ENCODE measurements at regions not wholly inside any gene's neighbourhood (a gene's known extent, or its start where the extent isn't known, plus 50 kb on each side); places are given as distances from the start of the nearest gene placed in this dataset.

DNA sequence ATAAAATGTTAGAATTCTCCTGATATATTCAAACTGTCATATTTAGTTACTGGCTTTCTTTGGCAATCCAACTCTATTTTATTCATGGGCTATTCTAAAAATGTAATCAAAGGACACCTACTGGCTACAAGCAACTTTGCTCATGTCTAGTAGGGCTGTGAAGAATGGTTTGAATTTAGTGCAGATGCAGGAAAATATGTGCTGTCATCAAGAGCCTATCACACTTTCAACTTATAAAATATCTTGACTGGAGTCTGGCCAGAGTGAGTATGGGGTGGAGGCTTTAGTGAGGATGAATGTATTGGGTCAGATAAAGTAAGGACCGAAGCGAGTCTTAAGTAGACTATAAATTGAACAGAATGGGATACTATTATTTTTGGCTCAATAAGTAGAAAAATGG lies 343.4 kb upstream of the SPRED2 start:
- H3K27ac ChIP-seq (ENCODE audit: poor library complexity, severe bottlenecking), result no peak overlapping the region

DNA sequence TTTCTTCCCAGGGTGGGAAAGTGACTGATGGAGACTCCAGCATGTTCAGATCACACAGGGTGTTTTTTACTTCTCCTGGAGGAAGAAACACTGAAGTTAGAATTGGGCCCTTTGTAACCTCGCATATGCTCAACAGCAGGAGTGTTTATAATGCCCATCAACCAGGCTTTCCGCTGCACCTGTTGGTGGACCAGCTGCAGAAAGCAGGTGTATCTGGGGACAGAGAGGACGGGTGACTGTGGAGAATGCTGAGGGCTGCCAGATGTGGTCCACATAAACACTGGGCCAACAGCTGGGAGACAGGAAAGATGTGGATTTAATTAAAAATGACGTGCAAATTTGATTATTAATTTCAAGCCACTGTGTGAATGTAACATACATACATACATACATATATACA lies 335.5 kb upstream of the SPRED2 start:
- ATAC-seq (ENCODE audit: low read depth) (no peak), DNase-seq (ENCODE audit: low spot score) (no peak)
- H3K4me3 ChIP-seq (ENCODE audit: severe bottlenecking), result no peak overlapping the region
- no peaks in the 10 kb centered on the region for H3K27me3 ChIP-seq (ENCODE audit: insufficient read depth, poor library complexity, severe bottlenecking)
- TF ChIP-seq, protein P1, sequence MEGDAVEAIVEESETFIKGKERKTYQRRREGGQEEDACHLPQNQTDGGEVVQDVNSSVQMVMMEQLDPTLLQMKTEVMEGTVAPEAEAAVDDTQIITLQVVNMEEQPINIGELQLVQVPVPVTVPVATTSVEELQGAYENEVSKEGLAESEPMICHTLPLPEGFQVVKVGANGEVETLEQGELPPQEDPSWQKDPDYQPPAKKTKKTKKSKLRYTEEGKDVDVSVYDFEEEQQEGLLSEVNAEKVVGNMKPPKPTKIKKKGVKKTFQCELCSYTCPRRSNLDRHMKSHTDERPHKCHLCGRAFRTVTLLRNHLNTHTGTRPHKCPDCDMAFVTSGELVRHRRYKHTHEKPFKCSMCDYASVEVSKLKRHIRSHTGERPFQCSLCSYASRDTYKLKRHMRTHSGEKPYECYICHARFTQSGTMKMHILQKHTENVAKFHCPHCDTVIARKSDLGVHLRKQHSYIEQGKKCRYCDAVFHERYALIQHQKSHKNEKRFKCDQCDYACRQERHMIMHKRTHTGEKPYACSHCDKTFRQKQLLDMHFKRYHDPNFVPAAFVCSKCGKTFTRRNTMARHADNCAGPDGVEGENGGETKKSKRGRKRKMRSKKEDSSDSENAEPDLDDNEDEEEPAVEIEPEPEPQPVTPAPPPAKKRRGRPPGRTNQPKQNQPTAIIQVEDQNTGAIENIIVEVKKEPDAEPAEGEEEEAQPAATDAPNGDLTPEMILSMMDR (IDR thresholded peaks at IDR 0.05; ENCODE audit: poor library complexity, severe bottlenecking), result no peak
- H3K36me3 ChIP-seq (ENCODE audit: low read depth), result no peaks in the 10 kb centered on the region
- no peaks in the 10 kb centered on the region for H3K9me3 ChIP-seq (ENCODE audit: severe bottlenecking)
- no peaks in the 10 kb centered on the region for H3K4me1 ChIP-seq (ENCODE audit: insufficient read depth, poor library complexity, severe bottlenecking)
- H3K27ac ChIP-seq (ENCODE audit: poor library complexity, severe bottlenecking), result no peak overlapping the region

More for the DNA sequence above, 343.4 kb upstream of the SPRED2 start:
- Histone ChIP-seq H3K36me3 (ENCODE audit: low read depth) (no peaks in the 10 kb centered on the region), H3K27me3 (ENCODE audit: insufficient read depth, poor library complexity, severe bottlenecking) (no peaks in the 10 kb centered on the region), H3K4me3 (ENCODE audit: severe bottlenecking) (no peak overlapping the region), H3K9me3 (ENCODE audit: severe bottlenecking) (no peaks in the 10 kb centered on the region), H3K4me1 (ENCODE audit: insufficient read depth, poor library complexity, severe bottlenecking) (no peaks in the 10 kb centered on the region)
- DNase-seq (ENCODE audit: low spot score) (no peak), ATAC-seq (ENCODE audit: low read depth) (no peak)
- TF ChIP-seq, protein P1 (IDR thresholded peaks at IDR 0.05; ENCODE audit: poor library complexity, severe bottlenecking), result no peak

DNA sequence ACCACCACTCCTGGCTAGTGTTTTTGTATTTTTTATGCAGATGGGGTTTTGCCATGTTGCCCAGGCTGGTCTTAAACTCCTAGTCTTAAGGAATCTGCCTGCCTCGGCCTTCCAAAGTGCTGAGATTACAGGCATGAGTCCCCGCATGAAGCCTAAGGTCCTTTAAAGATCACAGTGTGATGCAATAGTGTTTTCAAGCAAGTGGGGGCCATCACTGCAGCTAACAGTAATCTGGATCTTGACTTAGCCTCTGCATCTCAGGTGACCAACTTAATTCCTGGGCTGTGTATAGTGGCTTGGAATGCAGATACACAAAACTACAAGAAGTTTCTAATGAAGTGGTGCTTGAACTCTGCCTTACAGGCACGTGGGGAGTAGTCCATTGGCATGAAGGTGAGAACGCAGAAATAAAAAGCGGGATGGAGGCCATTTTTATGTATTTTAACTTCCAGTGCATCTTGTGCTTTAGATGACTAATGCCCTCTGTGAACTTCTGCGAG lies 334.4 kb upstream of the SPRED2 start:
- Histone ChIP-seq H3K27me3 (ENCODE audit: insufficient read depth, poor library complexity, severe bottlenecking) (no peaks in the 10 kb centered on the region), H3K27ac (ENCODE audit: poor library complexity, severe bottlenecking) (no peak overlapping the region), H3K4me1 (ENCODE audit: insufficient read depth, poor library complexity, severe bottlenecking) (no peaks in the 10 kb centered on the region), H3K4me3 (ENCODE audit: severe bottlenecking) (no peak overlapping the region), H3K36me3 (ENCODE audit: low read depth) (no peaks in the 10 kb centered on the region), H3K9me3 (ENCODE audit: severe bottlenecking) (no peaks in the 10 kb centered on the region)
- ATAC-seq (ENCODE audit: low read depth), result no peak
- TF ChIP-seq, protein P1 (IDR thresholded peaks at IDR 0.05; ENCODE audit: poor library complexity, severe bottlenecking), result no peak
- no peak for DNase-seq (ENCODE audit: low spot score)

DNA sequence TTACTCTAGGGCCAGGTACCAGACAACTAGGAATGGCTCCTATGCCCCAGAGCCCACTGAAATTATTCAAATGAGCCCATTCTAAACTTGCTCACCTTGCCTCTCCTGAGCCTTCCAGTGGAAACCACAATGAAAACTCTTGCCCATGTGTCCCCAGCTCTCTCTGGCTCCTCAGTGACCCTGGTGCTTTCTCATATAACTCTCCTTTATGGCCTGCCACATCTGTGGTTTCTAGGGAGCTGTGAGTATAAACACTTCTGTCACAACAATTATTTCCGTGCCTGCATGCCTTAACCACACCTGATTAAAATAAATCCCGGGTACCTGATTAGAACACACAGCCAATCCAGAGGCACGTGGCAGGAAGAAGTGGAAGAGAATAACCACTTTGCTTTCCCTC lies 333.0 kb upstream of the SPRED2 start:
- Histone ChIP-seq H3K4me3 (ENCODE audit: severe bottlenecking) (no peak overlapping the region), H3K27ac (ENCODE audit: poor library complexity, severe bottlenecking) (no peak overlapping the region), H3K27me3 (ENCODE audit: insufficient read depth, poor library complexity, severe bottlenecking) (no peaks in the 10 kb centered on the region), H3K9me3 (ENCODE audit: severe bottlenecking) (no peaks in the 10 kb centered on the region), H3K4me1 (ENCODE audit: insufficient read depth, poor library complexity, severe bottlenecking) (no peaks in the 10 kb centered on the region), H3K36me3 (ENCODE audit: low read depth) (no peaks in the 10 kb centered on the region)
- TF ChIP-seq, protein P1 (IDR thresholded peaks at IDR 0.05; ENCODE audit: poor library complexity, severe bottlenecking), result no peak
- DNase-seq (ENCODE audit: low spot score) (no peak), ATAC-seq (ENCODE audit: low read depth) (no peak)

DNA sequence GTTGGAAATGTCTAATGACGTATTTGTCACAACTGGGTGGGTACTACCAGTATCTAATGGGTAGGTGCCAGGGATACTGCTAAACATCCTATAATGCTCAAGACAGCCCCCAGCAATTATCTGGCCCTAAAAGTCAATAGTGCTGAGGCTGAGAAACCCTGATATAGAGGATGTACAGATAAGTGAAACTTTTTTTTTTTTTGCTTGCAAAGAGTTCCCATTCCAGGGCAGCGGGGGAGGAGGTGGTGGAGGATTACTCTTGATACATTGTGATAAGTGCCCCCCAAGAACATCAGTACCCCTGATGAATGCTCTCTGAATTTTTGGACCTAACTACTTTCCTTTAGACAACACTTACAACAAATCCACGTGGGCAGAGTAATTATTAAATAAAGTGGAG lies 329.7 kb upstream of the SPRED2 start:
- H3K27me3 ChIP-seq (ENCODE audit: insufficient read depth, poor library complexity, severe bottlenecking), result no peaks in the 10 kb centered on the region
- no peaks in the 10 kb centered on the region for H3K9me3 ChIP-seq (ENCODE audit: severe bottlenecking)
- H3K4me3 ChIP-seq (ENCODE audit: severe bottlenecking), result no peak overlapping the region
- no peaks in the 10 kb centered on the region for H3K36me3 ChIP-seq (ENCODE audit: low read depth)
- no peak overlapping the region for H3K27ac ChIP-seq (ENCODE audit: poor library complexity, severe bottlenecking)
- TF ChIP-seq, protein P1 (IDR thresholded peaks at IDR 0.05; ENCODE audit: poor library complexity, severe bottlenecking), result no peak
- H3K4me1 ChIP-seq (ENCODE audit: insufficient read depth, poor library complexity, severe bottlenecking), result no peaks in the 10 kb centered on the region
- no peak for DNase-seq (ENCODE audit: low spot score)
- ATAC-seq (ENCODE audit: low read depth), result no peak

All from RWPE2 (cell line).